DMS79 treated with DMSO at 0.1 percent for 48 hours (cell line): ENCODE measurements at regions not wholly inside any gene's neighbourhood (a gene's known extent, or its start where the extent isn't known, plus 50 kb on each side); places are given as distances from the start of the nearest gene placed in this dataset.
A peak's percentile ranks its signal among the peaks of the same experiment; 100 is the strongest.
"Not testable (repeated sequence)": the region's sequence is repeated elsewhere in the genome, so short reads cannot be mapped to it uniquely, and the experiment has no call there.

ENCODE experiments used
- DNase-seq: peaks from one replicate; lab custom pipeline; 2025; lab: John Stamatoyannopoulos, UW

GRCh38 chr7:91777522-91777921 is 103.0 kb downstream of the MTERF1 start:
- DNase-seq: no peak

- DNase-seq: no peak
Measured at GRCh38 chr7:91778416-91778815, 102.1 kb downstream of the MTERF1 start.

DNA sequence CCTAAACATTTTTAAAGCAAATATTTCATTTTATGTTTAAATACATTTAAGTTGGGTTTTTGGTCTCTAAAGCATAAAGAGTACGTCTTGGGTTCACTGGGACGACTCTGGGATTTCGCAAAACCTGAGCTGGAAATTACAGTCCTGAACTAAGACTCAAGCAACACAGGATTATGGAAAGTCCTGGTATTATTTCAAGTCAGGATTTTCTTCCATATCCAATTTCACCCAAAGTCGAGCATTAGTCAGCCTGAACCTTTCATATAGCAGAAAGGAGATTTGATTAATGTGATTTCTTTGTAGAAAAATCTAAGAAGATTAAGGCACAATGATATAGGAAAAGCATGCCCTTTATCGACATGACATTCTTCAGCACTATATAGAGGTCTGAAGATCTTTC is 100.0 kb downstream of the MTERF1 start:
- DNase-seq: no peak

GRCh38 chr7:91784469-91784868 is 96.0 kb downstream of the MTERF1 start:
- peak; percentile 35 for DNase-seq

- no peak for DNase-seq
Measured at GRCh38 chr7:91787931-91788330, 92.6 kb downstream of the MTERF1 start.

- DNase-seq: no peak
Measured at GRCh38 chr7:91789086-91789485, 91.4 kb downstream of the MTERF1 start.

DNA sequence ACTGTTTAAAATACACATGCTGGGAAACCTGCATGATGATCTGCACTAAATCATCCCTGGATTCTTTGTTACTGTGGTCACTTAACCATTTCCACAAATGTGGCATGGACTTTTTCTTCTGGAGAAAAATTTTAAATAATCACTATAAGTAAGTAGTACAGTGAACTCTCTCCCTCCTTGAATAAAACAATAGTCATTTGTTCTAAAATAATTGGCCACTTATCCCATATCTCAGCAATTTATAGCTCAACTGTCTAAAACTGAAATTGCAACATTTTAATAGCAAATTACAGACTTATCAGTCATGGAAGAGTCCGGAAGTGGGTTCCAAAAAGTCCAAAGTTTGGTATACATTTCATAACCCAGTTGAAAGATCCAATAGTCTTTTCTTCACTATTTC is 90.9 kb downstream of the MTERF1 start:
- no peak for DNase-seq

DNA sequence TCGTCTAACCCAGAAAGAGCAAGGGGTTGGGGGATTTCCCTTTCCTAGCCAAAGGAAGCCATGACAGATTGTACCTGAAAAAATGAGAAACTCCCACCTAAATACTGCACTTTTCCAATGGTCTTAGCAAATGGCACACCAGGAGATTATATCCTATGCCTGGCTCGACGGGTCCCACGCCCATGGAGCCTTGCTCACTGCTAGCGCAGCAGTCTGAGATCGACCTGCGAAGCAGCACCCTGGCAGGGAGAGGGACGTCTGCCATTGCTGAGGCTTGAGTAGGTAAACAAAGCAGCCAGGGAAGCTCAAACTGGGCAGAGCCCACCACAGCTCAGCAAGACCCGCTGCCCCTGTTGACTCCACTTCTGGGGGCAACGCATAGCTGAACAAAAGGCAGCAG is 89.9 kb downstream of the MTERF1 start:
- not testable (repeated sequence) for DNase-seq

DNA sequence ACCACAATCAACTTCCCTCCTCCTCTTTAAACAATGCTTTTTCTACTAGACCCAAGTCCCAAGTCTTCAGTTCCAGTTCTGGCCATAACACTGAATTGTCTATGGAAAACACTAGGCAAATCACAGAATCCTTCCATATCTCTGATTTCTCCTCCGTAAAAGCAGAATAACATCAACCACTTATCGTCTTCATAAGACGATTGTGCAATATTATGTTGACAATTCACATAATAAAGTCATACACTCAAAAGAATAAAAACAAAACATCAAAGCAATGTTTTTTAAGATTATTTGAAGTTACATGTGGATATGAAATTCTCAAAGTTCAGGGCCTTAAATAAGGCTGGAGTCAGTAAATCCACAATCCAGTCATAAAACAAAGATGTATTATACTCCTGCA is 84.4 kb downstream of the MTERF1 start:
- no peak for DNase-seq

DNA sequence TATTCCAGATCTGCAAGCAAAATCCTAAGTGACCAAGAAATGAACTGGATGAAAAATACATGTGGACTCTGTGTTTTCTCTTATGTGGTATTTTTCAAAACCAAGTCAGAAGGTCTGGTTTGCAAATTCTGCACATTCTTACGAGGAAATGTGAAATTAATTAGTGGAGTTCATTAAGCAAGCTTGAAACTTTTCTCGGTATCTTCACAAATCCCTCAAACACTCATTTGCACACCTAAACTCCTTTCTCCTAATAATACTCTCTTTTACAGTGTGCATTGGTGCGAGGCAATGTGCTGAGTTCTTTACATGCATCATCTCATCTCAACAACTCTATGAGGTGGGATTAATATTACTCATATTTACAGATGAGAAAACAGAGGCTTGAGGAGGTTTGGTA is 82.1 kb downstream of the MTERF1 start:
- peak; percentile 61 for DNase-seq

GRCh38 chr7:91800389-91800788 is 80.1 kb downstream of the MTERF1 start:
- DNase-seq: no peak

- DNase-seq: no peak
Measured at GRCh38 chr7:91801331-91801983, 79.0 kb downstream of the MTERF1 start.

DNA sequence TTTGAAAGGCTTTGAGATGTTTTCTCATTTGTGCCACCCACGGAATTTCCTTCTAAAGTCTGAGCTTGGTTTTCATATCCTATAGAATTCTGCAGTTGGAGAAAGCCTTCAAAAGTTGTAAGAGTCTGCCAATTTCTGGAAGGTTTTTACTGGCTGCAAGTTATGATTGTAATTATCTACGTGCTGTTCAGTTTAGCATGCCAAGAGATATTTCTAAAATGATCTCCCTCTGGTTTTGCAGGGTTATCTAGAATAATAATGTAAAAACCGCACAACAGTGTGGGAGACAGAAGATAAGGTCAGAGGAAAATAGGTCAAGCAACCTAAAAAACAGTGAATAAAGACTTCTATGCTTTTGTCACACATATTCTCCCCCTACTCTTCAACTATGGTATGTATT is 69.3 kb downstream of the MTERF1 start:
- DNase-seq: no peak

DNA sequence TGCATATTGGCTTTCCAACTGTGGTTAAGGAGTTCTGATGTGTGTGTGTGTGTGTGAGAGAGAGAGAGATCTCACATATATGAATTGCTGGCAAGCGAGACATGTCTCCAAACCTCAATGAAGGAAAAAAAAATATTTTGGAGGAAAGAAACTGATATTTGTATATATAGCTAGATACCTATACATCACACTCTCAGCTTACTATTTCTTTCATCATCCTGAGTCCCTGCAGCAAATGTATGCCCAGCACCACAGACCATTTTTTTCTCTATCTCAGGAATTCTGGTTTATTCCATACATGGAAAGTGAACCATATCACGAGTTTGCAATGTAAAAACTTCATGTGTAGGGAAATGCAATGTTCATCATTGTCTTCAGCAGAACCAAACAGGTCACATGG is 68.9 kb downstream of the MTERF1 start:
- DNase-seq: no peak

DNA sequence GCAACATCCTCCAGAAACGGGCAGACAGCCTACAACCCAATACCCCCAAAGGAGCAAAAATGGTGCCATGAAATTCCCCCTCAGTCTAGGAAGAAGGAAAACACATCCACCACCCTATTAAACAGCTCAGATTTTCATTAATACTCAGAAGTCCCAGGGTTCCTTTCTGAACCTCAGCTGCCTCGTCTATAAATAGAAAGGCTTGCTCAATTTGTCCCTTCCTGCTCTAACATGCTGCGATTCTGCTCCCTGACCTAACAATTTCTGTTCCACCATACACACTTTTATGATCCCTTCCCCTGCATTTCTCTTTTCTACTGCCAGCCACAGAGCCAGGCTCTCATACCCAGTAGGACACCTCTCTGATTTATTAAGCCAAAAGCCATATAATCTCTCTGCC is 68.1 kb downstream of the MTERF1 start:
- DNase-seq: no peak

DNA sequence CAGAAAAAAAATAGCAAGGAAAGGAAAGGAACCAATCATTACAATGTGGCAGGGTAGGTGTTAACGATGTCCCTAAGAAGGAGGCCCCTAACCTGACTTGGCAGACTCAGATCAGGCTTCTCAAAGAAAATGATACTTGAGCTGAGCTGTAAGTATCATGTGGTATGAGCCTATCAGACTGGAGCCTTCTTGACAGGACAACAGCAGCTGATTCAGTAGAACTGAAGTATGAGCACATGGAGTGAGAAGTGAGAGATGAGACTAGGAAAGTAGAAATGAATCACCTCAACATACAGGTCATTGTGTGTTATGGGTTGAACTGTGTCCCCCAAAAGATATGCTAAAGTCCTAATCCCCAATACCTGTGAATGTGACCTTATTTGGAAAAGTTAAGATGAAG is 66.3 kb downstream of the MTERF1 start:
- DNase-seq: no peak
